ENCODE measurements at regions not wholly inside any gene's neighbourhood (a gene's known extent, or its start where the extent isn't known, plus 50 kb on each side); places are given as distances from the start of the nearest gene placed in this dataset.

DNA sequence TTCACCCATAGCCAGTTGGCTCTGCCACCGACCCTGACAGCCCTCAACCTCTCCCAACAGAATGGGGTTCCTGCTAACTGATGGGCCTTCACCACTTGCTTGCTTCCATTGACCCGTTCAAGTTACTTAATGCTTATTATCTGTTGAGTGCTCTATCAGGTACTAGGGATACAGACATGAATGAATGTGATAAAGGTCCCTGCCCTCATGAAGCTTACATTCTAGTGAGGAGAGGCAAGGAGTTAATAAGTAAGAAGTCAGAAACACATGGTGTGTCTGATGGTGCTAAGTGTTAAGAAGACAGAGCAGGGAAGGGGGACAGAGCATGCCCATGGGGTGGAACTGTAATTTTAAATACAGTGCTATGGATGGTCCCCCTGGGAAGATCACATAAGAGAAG lies 107.5 kb upstream of the JUN start:
- Histone ChIP-seq H4K20me1 (replicated peaks; ENCODE audit: control insufficient read depth, insufficient read depth, low read length) (no peaks in the 10 kb centered on the region), H3K79me2 (ENCODE audit: control insufficient read depth, insufficient read depth, low read length) (no peaks in the 10 kb centered on the region), H3K9me1 (ENCODE audit: control insufficient read depth, insufficient read depth, low read length) (no peaks in the 10 kb centered on the region), H3K4me3 (no peak overlapping the region), H2AFZ (ENCODE audit: low read depth, low read length) (no peak overlapping the region), H3K4me2 (ENCODE audit: insufficient read depth, low read length) (no peak overlapping the region), H3K27ac (ENCODE audit: extremely low read depth, low read depth, low read length) (no peak overlapping the region), H3K4me1 (replicated peaks in 1 of 2; ENCODE audit: control insufficient read depth in 2 of 2, insufficient read depth in 2 of 2, low read length in 2 of 2) (peaks cover 30 to 46% of the 10 kb centered on the region in 2 experiments), H3K27me3 (ENCODE audit: control insufficient read depth in 2 of 2, insufficient read depth in 2 of 2, low read length in 2 of 2) (no peaks in the 10 kb centered on the region), H3K36me3 (ENCODE audit: control insufficient read depth, insufficient read depth, low read length) (no peaks in the 10 kb centered on the region), H3K9ac (ENCODE audit: insufficient read depth in 1 of 2, low read depth in 2 of 2, low read length in 2 of 2) (no peak overlapping the region), H3K9me3 (replicated peaks; ENCODE audit: control insufficient read depth, insufficient read depth, low read depth, low read length) (peaks cover 8% of the 10 kb centered on the region; the same call in 1 of the 2 replicates)
- ATAC-seq (no peak), FAIRE-seq (no peak), DNase-seq (ENCODE audit: extremely low read depth in 1 of 4, low spot score in 3 of 4) (no peak)
- in situ Hi-C loops (cut with MboI), result no loop called here
- ChIA-PET CTCF (ENCODE audit: low intra/inter-chr PET ratio) (no interaction called here), POLR2A (interaction anchor here (0.9 to 1.3 kb wide), 2 partner anchors 9 to 34 kb away, joined by 3 read pairs; no protein-coding TSS in a partner anchor)
- BruUV-seq (replicated peaks), result no TSS peak
- WGBS (ENCODE audit: insufficient coverage, low coverage, missing lambda C conversion rate), result 67% methylated on average over 2 of the region's 2 CpGs
- intact Hi-C loops (cut with micrococcal nuclease), result no loop called here
- TF ChIP-seq, protein P1, sequence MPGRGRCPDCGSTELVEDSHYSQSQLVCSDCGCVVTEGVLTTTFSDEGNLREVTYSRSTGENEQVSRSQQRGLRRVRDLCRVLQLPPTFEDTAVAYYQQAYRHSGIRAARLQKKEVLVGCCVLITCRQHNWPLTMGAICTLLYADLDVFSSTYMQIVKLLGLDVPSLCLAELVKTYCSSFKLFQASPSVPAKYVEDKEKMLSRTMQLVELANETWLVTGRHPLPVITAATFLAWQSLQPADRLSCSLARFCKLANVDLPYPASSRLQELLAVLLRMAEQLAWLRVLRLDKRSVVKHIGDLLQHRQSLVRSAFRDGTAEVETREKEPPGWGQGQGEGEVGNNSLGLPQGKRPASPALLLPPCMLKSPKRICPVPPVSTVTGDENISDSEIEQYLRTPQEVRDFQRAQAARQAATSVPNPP (IDR thresholded peaks at IDR 0.05; ENCODE audit: borderline replicate concordance, insufficient read depth, insufficient read length), result no peak
- TF ChIP-seq TRIM28 (IDR thresholded peaks at IDR 0.05), result peak; percentile 75; the same call in 1 of the 2 replicates
- no peak for TF ChIP-seq GABPA (tag; conservative IDR thresholded peaks at IDR 0.05; ENCODE audit: low read depth)
- TF ChIP-seq SREBF2 (CRISPR knock-in tag; IDR thresholded peaks at IDR 0.05), result no peak
- TF ChIP-seq U2AF2 (optimal IDR thresholded peaks at IDR 0.05; ENCODE audit: low read depth, low read length), result no peak
- TF ChIP-seq ZNF316 (IDR thresholded peaks at IDR 0.05), result peak; percentile 90
- peak in 1 of 2 experiments; percentile 42; a peak in 2 of 3 replicates for TF ChIP-seq CBX3 (IDR thresholded peaks at IDR 0.05; ENCODE audit: borderline replicate concordance in 1 of 2, low read length in 2 of 2)
- TF ChIP-seq ARHGAP35 (IDR thresholded peaks at IDR 0.05; ENCODE audit: partially characterized antibody), result no peak
- TF ChIP-seq, protein P2, sequence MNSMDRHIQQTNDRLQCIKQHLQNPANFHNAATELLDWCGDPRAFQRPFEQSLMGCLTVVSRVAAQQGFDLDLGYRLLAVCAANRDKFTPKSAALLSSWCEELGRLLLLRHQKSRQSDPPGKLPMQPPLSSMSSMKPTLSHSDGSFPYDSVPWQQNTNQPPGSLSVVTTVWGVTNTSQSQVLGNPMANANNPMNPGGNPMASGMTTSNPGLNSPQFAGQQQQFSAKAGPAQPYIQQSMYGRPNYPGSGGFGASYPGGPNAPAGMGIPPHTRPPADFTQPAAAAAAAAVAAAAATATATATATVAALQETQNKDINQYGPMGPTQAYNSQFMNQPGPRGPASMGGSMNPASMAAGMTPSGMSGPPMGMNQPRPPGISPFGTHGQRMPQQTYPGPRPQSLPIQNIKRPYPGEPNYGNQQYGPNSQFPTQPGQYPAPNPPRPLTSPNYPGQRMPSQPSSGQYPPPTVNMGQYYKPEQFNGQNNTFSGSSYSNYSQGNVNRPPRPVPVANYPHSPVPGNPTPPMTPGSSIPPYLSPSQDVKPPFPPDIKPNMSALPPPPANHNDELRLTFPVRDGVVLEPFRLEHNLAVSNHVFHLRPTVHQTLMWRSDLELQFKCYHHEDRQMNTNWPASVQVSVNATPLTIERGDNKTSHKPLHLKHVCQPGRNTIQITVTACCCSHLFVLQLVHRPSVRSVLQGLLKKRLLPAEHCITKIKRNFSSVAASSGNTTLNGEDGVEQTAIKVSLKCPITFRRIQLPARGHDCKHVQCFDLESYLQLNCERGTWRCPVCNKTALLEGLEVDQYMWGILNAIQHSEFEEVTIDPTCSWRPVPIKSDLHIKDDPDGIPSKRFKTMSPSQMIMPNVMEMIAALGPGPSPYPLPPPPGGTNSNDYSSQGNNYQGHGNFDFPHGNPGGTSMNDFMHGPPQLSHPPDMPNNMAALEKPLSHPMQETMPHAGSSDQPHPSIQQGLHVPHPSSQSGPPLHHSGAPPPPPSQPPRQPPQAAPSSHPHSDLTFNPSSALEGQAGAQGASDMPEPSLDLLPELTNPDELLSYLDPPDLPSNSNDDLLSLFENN (IDR thresholded peaks at IDR 0.05; ENCODE audit: low read depth in 2 of 2, low read length in 2 of 2), result no peak
- no peak for TF ChIP-seq ZNF384 (IDR thresholded peaks at IDR 0.05; ENCODE audit: low read depth, low read length)
- TF ChIP-seq, protein P3, sequence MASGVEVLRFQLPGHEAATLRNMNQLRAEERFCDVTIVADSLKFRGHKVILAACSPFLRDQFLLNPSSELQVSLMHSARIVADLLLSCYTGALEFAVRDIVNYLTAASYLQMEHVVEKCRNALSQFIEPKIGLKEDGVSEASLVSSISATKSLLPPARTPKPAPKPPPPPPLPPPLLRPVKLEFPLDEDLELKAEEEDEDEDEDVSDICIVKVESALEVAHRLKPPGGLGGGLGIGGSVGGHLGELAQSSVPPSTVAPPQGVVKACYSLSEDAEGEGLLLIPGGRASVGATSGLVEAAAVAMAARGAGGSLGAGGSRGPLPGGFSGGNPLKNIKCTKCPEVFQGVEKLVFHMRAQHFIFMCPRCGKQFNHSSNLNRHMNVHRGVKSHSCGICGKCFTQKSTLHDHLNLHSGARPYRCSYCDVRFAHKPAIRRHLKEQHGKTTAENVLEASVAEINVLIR (CRISPR knock-in tag; IDR thresholded peaks at IDR 0.05), result no peak
- no peak for TF ChIP-seq BRD9 (IDR thresholded peaks at IDR 0.05; ENCODE audit: low read depth, partially characterized antibody)
- TF ChIP-seq BDP1 (IDR thresholded peaks at IDR 0.05; ENCODE audit: insufficient read depth, insufficient read length), result no peak
- no peak for TF ChIP-seq LCOR (CRISPR knock-in tag; IDR thresholded peaks at IDR 0.05)
- TF ChIP-seq TRIM24 (IDR thresholded peaks at IDR 0.05), result peak; percentile 51 to 76; a peak in 3 of 4 replicates
- no peak for TF ChIP-seq SMARCA4 (IDR thresholded peaks at IDR 0.05)
- peak in 1 of 2 experiments; percentile 22; a peak in 1 of 4 replicates for TF ChIP-seq KDM1A (IDR thresholded peaks at IDR 0.05)
- TF ChIP-seq, protein P4, sequence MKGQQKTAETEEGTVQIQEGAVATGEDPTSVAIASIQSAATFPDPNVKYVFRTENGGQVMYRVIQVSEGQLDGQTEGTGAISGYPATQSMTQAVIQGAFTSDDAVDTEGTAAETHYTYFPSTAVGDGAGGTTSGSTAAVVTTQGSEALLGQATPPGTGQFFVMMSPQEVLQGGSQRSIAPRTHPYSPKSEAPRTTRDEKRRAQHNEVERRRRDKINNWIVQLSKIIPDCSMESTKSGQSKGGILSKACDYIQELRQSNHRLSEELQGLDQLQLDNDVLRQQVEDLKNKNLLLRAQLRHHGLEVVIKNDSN (CRISPR knock-in tag; IDR thresholded peaks at IDR 0.05), result no peak
- no peak for TF ChIP-seq JUND (IDR thresholded peaks at IDR 0.05; ENCODE audit: borderline replicate concordance, low read depth, low read length)
- no peak for TF ChIP-seq JUND (tag; IDR thresholded peaks at IDR 0.05; ENCODE audit: borderline replicate concordance, low read depth, low read length)
